BLaER1 (cell line): ENCODE measurements at regions not wholly inside any gene's neighbourhood (a gene's known extent, or its start where the extent isn't known, plus 50 kb on each side); places are given as distances from the start of the nearest gene placed in this dataset.

ENCODE experiments used
- H3K27ac ChIP-seq: shearing (Covaris generic); formaldehyde crosslinking; 2 replicates; pipeline ENCODE4 v1.8.1; 2022
- H3K27me3 ChIP-seq: shearing (Covaris generic); formaldehyde crosslinking; 2 replicates; pipeline ENCODE4 v1.8.1; 2022
- H3K36me3 ChIP-seq: shearing (Covaris generic); formaldehyde crosslinking; 2 replicates; pipeline ENCODE4 v1.8.1; 2022
- H3K4me1 ChIP-seq: shearing (Covaris generic); formaldehyde crosslinking; 2 replicates; pipeline ENCODE4 v1.8.1; 2022
- H3K4me2 ChIP-seq: shearing (Covaris generic); formaldehyde crosslinking; 2 replicates; pipeline ENCODE4 v1.8.1; 2022
- H3K4me3 ChIP-seq: shearing (Covaris generic); formaldehyde crosslinking; 2 replicates; pipeline ENCODE4 v1.8.1; 2022
- H3K9ac ChIP-seq: shearing (Covaris generic); formaldehyde crosslinking; 2 replicates; pipeline ENCODE4 v1.8.1; 2022
- H3K9me3 ChIP-seq: shearing (Covaris generic); formaldehyde crosslinking; 2 replicates; pipeline ENCODE4 v1.8.1; 2022
- H4K20me1 ChIP-seq: shearing (Covaris generic); formaldehyde crosslinking; 2 replicates; pipeline ENCODE4 v1.8.1; 2022
- Cebpa-rat ChIP-seq: shearing (Covaris generic); IDR thresholded peaks from 2 replicates; pipeline ENCODE4 v1.8.1; 2022

DNA sequence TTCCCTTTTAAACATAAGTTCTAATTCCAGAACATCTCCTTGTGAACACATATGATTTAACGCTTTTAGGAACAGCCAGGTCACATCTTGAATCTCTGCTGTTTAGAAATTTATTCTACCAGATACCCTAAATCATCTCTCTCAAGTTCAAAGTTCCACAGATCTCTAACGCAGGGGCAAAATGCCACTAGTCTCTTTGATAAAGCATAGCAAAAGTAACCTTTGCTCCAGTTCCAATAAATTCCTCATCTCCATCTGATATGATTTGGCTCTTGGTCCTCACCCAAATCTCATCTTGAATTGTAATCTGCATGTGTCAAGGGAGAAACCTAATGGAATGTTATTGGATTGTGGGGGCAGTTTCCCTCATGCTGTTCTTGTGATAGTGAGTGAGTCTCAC is 96.3 kb upstream of the PLEKHA5 start:
- Histone ChIP-seq H4K20me1 (no peaks in the 10 kb centered on the region), H3K4me2 (no peak overlapping the region), H3K27me3 (no peaks in the 10 kb centered on the region), H3K36me3 (no peaks in the 10 kb centered on the region), H3K9ac (no peak overlapping the region), H3K4me1 (no peaks in the 10 kb centered on the region; the same call in 1 of the 2 replicates), H3K27ac (no peak overlapping the region), H3K4me3 (no peak overlapping the region), H3K9me3 (peaks cover 22% of the 10 kb centered on the region)
- no peak for TF ChIP-seq Cebpa-rat

DNA sequence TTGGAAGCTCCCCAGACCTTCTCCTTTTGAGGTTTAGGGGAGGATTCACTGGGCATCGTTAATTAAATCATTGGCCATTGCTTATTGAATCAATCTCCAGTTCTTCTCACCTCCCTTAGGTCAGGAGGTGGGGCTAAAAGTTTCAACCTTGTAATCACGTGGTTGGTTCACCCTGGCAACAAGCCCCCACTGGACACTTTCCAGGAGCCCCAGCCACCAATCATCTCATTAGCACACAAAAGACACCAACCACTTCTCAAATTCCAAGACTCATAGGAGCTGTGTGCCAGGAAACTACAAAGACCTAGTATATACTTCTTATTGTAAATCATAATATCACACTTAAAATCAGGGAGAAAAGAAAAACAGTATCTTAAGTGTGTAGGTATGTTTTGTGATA is 94.6 kb upstream of the PLEKHA5 start:
- Histone ChIP-seq H3K9ac (no peak overlapping the region), H3K27me3 (no peaks in the 10 kb centered on the region), H3K9me3 (peaks cover 22% of the 10 kb centered on the region), H4K20me1 (no peaks in the 10 kb centered on the region), H3K4me1 (no peaks in the 10 kb centered on the region; the same call in 1 of the 2 replicates), H3K27ac (no peak overlapping the region), H3K4me3 (no peak overlapping the region), H3K4me2 (no peak overlapping the region), H3K36me3 (no peaks in the 10 kb centered on the region)
- TF ChIP-seq Cebpa-rat = no peak

DNA sequence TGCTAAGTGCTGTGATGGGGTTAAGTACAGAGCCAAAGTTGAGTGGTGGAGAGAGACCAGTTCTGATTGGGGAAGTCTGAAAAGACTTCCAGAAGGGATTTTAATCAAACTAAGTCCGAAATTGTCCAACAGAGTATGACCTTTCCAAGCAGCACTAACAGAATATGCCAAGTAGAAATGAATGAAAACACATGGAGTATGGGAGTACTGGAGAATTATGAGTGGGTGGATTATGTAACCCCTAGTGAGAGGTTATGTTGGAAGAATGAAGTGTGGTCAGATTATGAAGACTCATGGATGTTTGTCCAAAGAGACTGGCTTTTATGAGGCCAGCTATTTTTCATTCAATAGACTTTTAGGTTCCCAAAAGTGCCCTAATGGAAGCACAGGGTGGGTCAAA is 94.0 kb upstream of the PLEKHA5 start:
- Histone ChIP-seq H4K20me1 (no peaks in the 10 kb centered on the region), H3K27me3 (no peaks in the 10 kb centered on the region), H3K9ac (no peak overlapping the region), H3K9me3 (peaks cover 22% of the 10 kb centered on the region), H3K4me2 (no peak overlapping the region), H3K36me3 (no peaks in the 10 kb centered on the region), H3K27ac (no peak overlapping the region), H3K4me3 (no peak overlapping the region), H3K4me1 (no peaks in the 10 kb centered on the region; the same call in 1 of the 2 replicates)
- no peak for TF ChIP-seq Cebpa-rat

DNA sequence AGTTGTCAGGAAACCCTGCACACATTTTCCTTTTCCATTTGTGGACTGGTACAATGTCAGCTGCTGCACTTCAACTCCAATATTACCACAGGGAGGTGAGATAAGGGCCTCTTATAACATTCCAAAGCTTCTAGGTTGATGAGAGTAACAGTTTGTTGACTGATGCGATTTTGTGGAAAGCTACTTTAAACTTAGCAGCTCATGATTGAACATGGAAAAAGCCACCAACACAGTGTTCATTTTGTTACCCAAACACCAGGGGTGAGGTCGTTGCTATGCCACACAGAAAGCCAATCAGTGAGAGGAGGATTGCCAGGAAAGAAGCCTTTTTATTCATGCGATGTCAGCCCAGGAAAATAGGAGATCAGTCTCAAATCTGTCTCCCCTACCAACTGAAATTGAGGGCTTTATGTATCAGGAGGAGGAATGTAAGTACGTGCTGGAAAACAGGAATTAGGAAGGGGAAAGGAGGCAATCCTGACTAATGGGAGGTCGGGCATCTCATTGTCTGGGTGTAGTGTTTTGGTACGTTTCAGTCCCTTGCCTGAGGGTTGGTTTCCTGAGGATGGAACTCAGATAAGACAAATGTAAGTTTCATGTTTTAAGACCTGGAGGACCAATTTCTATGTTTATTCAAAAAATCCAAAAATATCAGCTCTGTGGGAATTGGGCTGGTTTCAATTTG is 92.7 kb upstream of the PLEKHA5 start:
- Histone ChIP-seq H3K36me3 (no peaks in the 10 kb centered on the region), H3K9ac (no peak overlapping the region), H3K27ac (no peak overlapping the region), H3K4me2 (no peak overlapping the region), H3K9me3 (peaks cover 19% of the 10 kb centered on the region), H3K27me3 (no peaks in the 10 kb centered on the region), H4K20me1 (no peaks in the 10 kb centered on the region), H3K4me1 (no peaks in the 10 kb centered on the region; the same call in 1 of the 2 replicates), H3K4me3 (no peak overlapping the region)
- no peak for TF ChIP-seq Cebpa-rat

DNA sequence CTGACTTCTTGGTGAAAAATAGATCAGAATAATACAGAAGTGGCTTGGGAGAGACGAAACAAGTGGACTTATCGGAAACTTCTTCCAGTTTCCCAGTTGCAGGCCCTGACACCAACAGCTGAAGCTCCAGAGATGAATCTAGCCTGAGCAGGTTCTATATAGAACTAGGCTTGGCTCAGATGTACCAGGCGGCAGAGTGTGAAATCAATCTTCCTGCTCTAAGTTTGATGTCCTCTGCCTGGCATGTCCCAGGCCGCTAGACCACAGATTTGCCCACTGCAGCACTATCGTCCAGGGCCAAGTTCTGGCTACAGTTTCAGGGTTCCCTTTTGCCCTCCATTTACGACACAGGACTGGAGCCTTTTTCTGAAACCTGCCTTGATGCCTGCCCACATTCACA is 91.3 kb upstream of the PLEKHA5 start:
- no peak overlapping the region for H3K9ac ChIP-seq
- H3K4me2 ChIP-seq = no peak overlapping the region
- no peak overlapping the region for H3K4me3 ChIP-seq
- no peak for TF ChIP-seq Cebpa-rat
- H3K27me3 ChIP-seq = no peaks in the 10 kb centered on the region
- H3K9me3 ChIP-seq = peaks cover 5% of the 10 kb centered on the region
- H3K27ac ChIP-seq = no peak overlapping the region
- H3K36me3 ChIP-seq = no peaks in the 10 kb centered on the region
- no peaks in the 10 kb centered on the region for H3K4me1 ChIP-seq
- no peaks in the 10 kb centered on the region for H4K20me1 ChIP-seq

DNA sequence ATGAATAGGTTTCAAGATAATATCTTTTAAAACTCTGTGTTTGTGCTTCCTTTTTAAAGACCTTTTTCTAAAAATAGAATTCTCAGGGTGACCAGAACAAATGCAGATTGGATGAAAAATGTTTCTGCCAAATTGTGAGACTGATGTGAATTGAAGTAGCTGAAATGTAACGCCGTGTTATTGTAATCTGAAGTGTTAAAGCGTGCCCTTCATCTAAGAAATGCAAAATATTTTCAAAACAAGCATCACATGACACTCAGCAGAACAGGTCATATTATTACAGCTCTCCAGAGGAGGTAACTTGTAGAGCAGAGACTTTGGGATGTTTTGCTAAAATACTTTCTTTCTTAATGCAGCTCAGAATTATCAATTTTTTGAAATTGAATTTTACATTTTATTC is 90.0 kb upstream of the PLEKHA5 start:
- Histone ChIP-seq H4K20me1 (no peaks in the 10 kb centered on the region), H3K4me1 (no peaks in the 10 kb centered on the region), H3K36me3 (no peaks in the 10 kb centered on the region), H3K27ac (no peak overlapping the region), H3K9ac (no peak overlapping the region), H3K4me3 (no peak overlapping the region), H3K9me3 (no peaks in the 10 kb centered on the region), H3K27me3 (no peaks in the 10 kb centered on the region), H3K4me2 (no peak overlapping the region)
- no peak for TF ChIP-seq Cebpa-rat

DNA sequence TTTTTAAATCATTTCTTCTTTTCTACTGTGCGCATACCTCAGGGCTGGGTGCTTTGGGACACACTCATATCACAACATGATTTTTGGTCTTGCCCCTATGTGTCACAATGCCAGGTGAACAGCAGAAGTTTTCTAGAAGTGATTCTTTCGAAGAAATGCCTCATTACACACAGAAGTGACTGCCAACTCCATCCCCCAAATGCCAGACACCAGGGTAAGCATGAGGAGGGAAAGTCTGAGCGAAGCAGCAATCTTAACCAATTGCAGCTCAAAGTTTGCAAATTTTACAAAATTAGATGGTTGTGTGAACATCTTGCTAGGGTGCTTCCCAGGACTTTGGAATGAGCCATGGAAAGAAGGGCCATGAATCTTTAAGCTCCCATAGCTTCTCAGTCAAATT is 87.3 kb upstream of the PLEKHA5 start:
- Histone ChIP-seq H4K20me1 (no peaks in the 10 kb centered on the region), H3K27ac (no peak overlapping the region), H3K9ac (no peak overlapping the region), H3K27me3 (no peaks in the 10 kb centered on the region), H3K4me1 (no peaks in the 10 kb centered on the region), H3K9me3 (no peaks in the 10 kb centered on the region), H3K4me3 (no peak overlapping the region), H3K36me3 (no peaks in the 10 kb centered on the region), H3K4me2 (no peak overlapping the region)
- no peak for TF ChIP-seq Cebpa-rat

DNA sequence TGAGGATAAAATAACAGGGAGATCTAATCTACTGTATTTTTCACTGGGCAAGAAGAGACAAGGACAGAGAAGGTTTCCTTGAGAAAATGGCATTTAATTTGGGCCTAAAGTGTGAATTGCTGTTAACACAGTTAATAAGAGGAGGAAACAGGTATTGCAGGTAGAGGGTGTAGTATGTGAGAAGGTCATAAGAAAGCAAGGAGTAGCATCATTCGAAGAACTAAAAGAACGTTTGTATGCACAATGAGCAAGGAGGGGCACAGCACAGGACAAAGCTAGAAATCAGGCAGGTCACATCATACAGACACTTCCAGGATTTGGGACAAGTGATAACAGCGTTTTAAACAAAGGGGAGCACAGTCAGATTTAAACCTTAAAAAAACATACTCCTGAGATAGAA is 85.1 kb upstream of the PLEKHA5 start:
- no peak for TF ChIP-seq Cebpa-rat
- no peak overlapping the region for H3K27ac ChIP-seq
- no peaks in the 10 kb centered on the region for H3K9me3 ChIP-seq
- H3K4me2 ChIP-seq = no peak overlapping the region
- H3K27me3 ChIP-seq = no peaks in the 10 kb centered on the region
- no peaks in the 10 kb centered on the region for H4K20me1 ChIP-seq
- no peaks in the 10 kb centered on the region for H3K36me3 ChIP-seq
- H3K4me3 ChIP-seq = no peak overlapping the region
- no peaks in the 10 kb centered on the region for H3K4me1 ChIP-seq
- H3K9ac ChIP-seq = no peak overlapping the region

DNA sequence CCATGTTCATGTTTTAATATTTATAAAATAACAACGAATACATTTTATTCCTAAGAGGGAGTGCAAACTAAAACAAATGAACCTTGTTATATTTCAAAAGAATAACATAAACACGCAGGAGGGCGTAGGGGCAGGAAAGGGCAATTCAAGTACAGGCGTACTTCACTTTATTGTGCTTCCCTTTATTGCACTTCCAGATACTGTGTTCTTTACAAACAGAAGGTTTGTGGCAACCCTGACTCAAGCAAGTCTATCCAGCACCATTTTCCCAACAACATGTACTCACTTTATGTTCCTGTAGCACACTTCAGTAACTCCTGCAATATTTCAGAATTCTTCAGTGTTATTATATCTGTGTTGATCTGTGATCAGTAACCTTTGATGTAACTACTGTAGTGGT is 84.6 kb upstream of the PLEKHA5 start:
- Histone ChIP-seq H3K4me3 (no peak overlapping the region), H3K27ac (no peak overlapping the region), H4K20me1 (no peaks in the 10 kb centered on the region), H3K4me1 (no peaks in the 10 kb centered on the region), H3K9ac (no peak overlapping the region), H3K4me2 (no peak overlapping the region), H3K27me3 (no peaks in the 10 kb centered on the region), H3K36me3 (no peaks in the 10 kb centered on the region), H3K9me3 (no peaks in the 10 kb centered on the region)
- TF ChIP-seq Cebpa-rat = no peak

DNA sequence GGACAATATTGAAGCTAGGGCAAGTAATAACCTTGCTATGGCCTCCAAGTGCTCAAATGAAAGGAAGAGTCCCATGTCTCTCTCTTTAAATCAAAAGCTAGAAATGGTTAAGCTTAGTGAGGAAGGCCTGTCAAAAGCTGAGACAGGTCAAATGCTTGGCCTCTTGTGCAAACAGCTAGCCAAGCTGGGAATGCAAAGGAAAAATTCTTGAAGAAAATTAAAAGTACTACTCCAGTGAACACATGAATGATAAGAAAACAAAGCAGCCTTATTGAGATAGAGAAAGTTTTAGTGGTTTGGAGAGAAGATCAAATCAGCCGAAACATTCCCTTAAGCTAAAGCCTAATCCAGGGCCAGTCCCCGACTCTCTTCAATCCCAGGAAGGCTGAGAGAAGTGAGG is 84.1 kb upstream of the PLEKHA5 start:
- H3K4me2 ChIP-seq = no peak overlapping the region
- H3K27me3 ChIP-seq = no peaks in the 10 kb centered on the region
- H3K9me3 ChIP-seq = no peaks in the 10 kb centered on the region
- no peak overlapping the region for H3K27ac ChIP-seq
- no peaks in the 10 kb centered on the region for H4K20me1 ChIP-seq
- no peaks in the 10 kb centered on the region for H3K4me1 ChIP-seq
- no peak overlapping the region for H3K9ac ChIP-seq
- no peak for TF ChIP-seq Cebpa-rat
- H3K36me3 ChIP-seq = no peaks in the 10 kb centered on the region
- no peak overlapping the region for H3K4me3 ChIP-seq

DNA sequence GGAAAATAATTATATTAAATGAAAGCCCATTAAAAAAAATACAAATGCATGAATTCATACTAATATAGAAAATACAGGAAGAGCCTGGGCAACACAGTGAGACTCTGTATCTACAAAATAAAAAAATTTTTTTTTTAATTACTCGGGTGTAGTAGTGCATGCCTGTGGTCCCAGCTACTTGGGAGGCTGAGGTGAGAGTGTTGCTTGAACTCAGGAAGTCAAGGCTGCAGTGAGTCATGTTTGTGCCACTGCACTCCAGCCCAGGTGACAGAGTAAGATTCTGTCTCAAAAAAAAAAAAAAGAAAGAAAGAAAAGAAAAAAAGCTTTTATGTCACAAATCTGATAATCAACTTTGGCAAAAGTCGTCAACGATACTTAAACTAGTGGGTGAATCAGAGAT is 80.6 kb upstream of the PLEKHA5 start:
- Histone ChIP-seq H3K27me3 (no peaks in the 10 kb centered on the region), H4K20me1 (no peaks in the 10 kb centered on the region), H3K36me3 (no peaks in the 10 kb centered on the region), H3K4me1 (no peaks in the 10 kb centered on the region), H3K4me3 (no peak overlapping the region), H3K27ac (no peak overlapping the region), H3K9me3 (no peaks in the 10 kb centered on the region), H3K4me2 (no peak overlapping the region), H3K9ac (no peak overlapping the region)
- TF ChIP-seq Cebpa-rat = no peak
